ENCODE measurements at regions not wholly inside any gene's neighbourhood (a gene's known extent, or its start where the extent isn't known, plus 50 kb on each side); places are given as distances from the start of the nearest gene placed in this dataset.

GRCh38 chr6:51153109-51153508 lies 334.4 kb downstream of the TFAP2B start:
- TF ChIP-seq CTCF (conservative IDR thresholded peaks at IDR 0.05) (no peak), EZH2 (IDR thresholded peaks at IDR 0.05; ENCODE audit: low read depth) (no peak)
